PC-3 (cell line): ENCODE measurements at regions not wholly inside any gene's neighbourhood (a gene's known extent, or its start where the extent isn't known, plus 50 kb on each side); places are given as distances from the start of the nearest gene placed in this dataset.

Experiments
- CTCF ChIP-seq: fragments of 300-600 bp; sonication (generic); conservative IDR thresholded peaks from 2 replicates; pipeline ENCODE4 v1.5.1; 2017; ENCODE audit warnings: antibody characterized with exemption, low read depth, mild to moderate bottlenecking, low read length
- EZH2 ChIP-seq: fragments of 300-600 bp; sonication (generic); IDR thresholded peaks from one replicate; pipeline ENCODE4 v1.6.1; 2017; ENCODE audit warnings: antibody characterized with exemption, mild to moderate bottlenecking, low read length; ENCODE audit not compliant: unreplicated experiment
- EZH2phosphoT487 ChIP-seq: fragments of 300-600 bp; sonication (generic); IDR thresholded peaks from 2 replicates; pipeline ENCODE4 v1.6.1; 2018; ENCODE audit warnings: mild to moderate bottlenecking, antibody characterized with exemption, low read length, borderline replicate concordance

- TF ChIP-seq CTCF (no peak), EZH2phosphoT487 (no peak), EZH2 (no peak)
Observed at GRCh38 chr12:90790747-90791146, 164.2 kb downstream of the CCER1 start.
